ENCODE measurements at regions not wholly inside any gene's neighbourhood (a gene's known extent, or its start where the extent isn't known, plus 50 kb on each side); places are given as distances from the start of the nearest gene placed in this dataset.

GRCh38 chr10:62916141-62916603, 100.0 kb upstream of the EGR2 start:
- no peak for TF ChIP-seq ZFX (IDR thresholded peaks at IDR 0.05)
- TF ChIP-seq, protein P1, sequence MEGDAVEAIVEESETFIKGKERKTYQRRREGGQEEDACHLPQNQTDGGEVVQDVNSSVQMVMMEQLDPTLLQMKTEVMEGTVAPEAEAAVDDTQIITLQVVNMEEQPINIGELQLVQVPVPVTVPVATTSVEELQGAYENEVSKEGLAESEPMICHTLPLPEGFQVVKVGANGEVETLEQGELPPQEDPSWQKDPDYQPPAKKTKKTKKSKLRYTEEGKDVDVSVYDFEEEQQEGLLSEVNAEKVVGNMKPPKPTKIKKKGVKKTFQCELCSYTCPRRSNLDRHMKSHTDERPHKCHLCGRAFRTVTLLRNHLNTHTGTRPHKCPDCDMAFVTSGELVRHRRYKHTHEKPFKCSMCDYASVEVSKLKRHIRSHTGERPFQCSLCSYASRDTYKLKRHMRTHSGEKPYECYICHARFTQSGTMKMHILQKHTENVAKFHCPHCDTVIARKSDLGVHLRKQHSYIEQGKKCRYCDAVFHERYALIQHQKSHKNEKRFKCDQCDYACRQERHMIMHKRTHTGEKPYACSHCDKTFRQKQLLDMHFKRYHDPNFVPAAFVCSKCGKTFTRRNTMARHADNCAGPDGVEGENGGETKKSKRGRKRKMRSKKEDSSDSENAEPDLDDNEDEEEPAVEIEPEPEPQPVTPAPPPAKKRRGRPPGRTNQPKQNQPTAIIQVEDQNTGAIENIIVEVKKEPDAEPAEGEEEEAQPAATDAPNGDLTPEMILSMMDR (conservative IDR thresholded peaks at IDR 0.05): no peak
- H3K27ac ChIP-seq: no peak overlapping the region

- TF ChIP-seq, protein P1 (conservative IDR thresholded peaks at IDR 0.05): no peak
- no peak for TF ChIP-seq ZFX (IDR thresholded peaks at IDR 0.05)
- no peak overlapping the region for H3K27ac ChIP-seq
Observed at GRCh38 chr10:62915158-62915557, 99.0 kb upstream of the EGR2 start.

DNA sequence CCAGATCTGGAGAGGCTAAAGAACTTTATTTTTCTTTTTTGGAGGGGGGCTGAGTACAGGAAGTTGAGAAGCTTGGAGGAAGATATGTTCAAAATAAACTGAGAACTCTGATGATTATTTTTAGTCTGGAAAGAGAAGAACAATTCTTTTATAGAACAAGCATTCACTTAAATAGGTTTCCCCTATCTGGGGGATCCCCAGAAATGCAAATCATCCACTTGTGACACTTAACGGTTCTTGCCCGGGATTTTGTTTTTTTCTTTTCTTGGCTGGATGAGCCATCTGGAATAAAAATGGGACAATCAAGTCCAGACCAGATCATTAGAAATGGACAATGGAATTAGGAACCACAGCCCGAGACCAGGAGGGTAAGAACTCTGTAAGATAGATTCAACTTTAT, 95.9 kb upstream of the EGR2 start:
- no peak overlapping the region for H3K27ac ChIP-seq
- no peak for TF ChIP-seq ZFX (IDR thresholded peaks at IDR 0.05)
- TF ChIP-seq, protein P1 (conservative IDR thresholded peaks at IDR 0.05): no peak

- TF ChIP-seq, protein P1 (conservative IDR thresholded peaks at IDR 0.05): no peak
- TF ChIP-seq ZFX (IDR thresholded peaks at IDR 0.05): no peak
- no peak overlapping the region for H3K27ac ChIP-seq
Observed at GRCh38 chr10:62911210-62911963, 95.2 kb upstream of the EGR2 start.

DNA sequence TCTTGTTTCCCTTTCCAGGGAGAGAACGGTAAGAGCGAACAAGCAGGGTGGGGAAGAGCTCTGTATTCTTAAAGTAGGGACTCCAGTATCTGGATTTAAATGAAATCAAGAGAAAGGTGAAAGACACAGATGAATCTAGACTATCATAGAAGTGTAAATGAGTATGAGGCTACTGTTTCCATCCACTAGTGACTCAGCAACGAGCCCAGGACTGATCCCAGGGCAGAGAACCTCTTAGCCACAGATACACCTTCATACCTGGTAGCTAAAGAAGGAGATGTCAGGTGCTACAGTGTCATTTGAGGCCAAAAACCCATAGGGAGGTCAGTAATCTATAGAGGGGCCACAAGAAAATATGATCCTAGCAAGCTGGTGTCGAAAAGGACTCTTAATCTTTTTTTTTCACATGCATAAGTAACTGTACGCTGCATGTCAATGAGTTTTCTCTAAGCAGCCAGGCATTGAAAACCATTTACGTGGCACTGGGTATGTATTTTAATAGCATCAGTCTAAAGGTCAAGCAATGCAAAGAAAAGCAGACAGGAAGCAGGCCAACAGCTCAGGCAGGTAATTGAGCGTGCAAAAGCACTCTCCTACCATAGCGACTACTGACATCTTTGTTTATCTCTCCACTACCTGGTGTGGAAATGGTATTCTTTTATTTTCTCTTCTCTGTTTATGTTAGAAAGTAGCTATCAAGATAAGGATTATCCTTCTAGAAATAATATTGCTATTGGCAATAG, 91.5 kb upstream of the EGR2 start:
- TF ChIP-seq, protein P1 (conservative IDR thresholded peaks at IDR 0.05): no peak
- TF ChIP-seq ZFX (IDR thresholded peaks at IDR 0.05): no peak
- no peak overlapping the region for H3K27ac ChIP-seq

DNA sequence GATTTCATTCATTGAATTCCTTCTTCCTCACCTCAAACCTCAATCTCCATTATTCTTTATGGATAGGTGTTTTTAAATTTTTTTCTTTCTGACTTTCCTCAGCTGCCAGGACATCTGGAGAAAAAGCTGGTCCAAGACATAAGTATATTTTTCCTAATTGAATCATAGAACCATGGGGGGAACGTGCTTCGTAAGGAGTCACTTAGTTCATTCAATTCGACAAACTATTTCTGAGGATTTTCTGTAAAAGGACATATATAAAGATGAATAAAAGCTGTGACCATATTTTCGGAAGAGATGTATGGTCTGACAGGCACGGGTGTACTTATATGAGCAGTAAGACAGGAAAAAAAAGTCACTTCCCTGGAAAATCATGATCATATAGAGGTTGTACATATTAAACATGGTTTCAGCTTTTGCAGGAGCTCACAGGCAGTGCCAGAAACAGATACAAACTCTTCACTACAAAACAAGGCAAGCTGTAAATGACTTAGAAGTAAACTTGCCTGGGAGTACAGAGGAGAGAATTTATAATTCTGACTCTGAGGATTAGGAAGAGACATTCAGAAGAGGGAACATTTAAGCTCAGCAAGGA, 88.2 kb upstream of the EGR2 start:
- TF ChIP-seq, protein P1 (conservative IDR thresholded peaks at IDR 0.05): no peak
- no peak for TF ChIP-seq ZFX (IDR thresholded peaks at IDR 0.05)
- H3K27ac ChIP-seq: no peak overlapping the region

GRCh38 chr10:62903828-62904227, 87.7 kb upstream of the EGR2 start:
- TF ChIP-seq, protein P1 (conservative IDR thresholded peaks at IDR 0.05): no peak
- TF ChIP-seq ZFX (IDR thresholded peaks at IDR 0.05): no peak
- no peak overlapping the region for H3K27ac ChIP-seq

Measured in C4-2B (cell line).